Right lobe of liver (tissue), 4 donors: ENCODE measurements at regions not wholly inside any gene's neighbourhood (a gene's known extent, or its start where the extent isn't known, plus 50 kb on each side); places are given as distances from the start of the nearest gene placed in this dataset.

ENCODE experiments used
- POLR2A ChIP-seq: fragments of 450-650 bp; IDR thresholded peaks from one replicate; pipeline ENCODE4 v1.6.1; 2017; ENCODE audit warnings: antibody characterized with exemption, mild to moderate bottlenecking
- TF ChIP-seq, protein P1 (sequence below), 4 donors: fragments of 200-600 bp in 3 of 4; fragments of 450-650 bp in 1 of 4; IDR thresholded peaks; one replicate each; pipeline versions ENCODE4 v1.5.1 to v1.8.0; 2016 to 2022; ENCODE audit warnings: antibody characterized with exemption in 4 of 4, mild to moderate bottlenecking in 2 of 4
- donor health status: DM: no; HTN: no; CAD: no.
- donor health status: DM: no; HTN: no; CAD: no.
- donor health status: DM: no; HTN: yes; CAD: no.

GRCh38 chr16:65655802-65656201 lies 533.9 kb upstream of the CDH11 start:
- TF ChIP-seq, protein P1, sequence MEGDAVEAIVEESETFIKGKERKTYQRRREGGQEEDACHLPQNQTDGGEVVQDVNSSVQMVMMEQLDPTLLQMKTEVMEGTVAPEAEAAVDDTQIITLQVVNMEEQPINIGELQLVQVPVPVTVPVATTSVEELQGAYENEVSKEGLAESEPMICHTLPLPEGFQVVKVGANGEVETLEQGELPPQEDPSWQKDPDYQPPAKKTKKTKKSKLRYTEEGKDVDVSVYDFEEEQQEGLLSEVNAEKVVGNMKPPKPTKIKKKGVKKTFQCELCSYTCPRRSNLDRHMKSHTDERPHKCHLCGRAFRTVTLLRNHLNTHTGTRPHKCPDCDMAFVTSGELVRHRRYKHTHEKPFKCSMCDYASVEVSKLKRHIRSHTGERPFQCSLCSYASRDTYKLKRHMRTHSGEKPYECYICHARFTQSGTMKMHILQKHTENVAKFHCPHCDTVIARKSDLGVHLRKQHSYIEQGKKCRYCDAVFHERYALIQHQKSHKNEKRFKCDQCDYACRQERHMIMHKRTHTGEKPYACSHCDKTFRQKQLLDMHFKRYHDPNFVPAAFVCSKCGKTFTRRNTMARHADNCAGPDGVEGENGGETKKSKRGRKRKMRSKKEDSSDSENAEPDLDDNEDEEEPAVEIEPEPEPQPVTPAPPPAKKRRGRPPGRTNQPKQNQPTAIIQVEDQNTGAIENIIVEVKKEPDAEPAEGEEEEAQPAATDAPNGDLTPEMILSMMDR (IDR thresholded peaks at IDR 0.05) = no peak
- no peak for TF ChIP-seq POLR2A
